ENCODE measurements at regions not wholly inside any gene's neighbourhood (a gene's known extent, or its start where the extent isn't known, plus 50 kb on each side); places are given as distances from the start of the nearest gene placed in this dataset.

DNA sequence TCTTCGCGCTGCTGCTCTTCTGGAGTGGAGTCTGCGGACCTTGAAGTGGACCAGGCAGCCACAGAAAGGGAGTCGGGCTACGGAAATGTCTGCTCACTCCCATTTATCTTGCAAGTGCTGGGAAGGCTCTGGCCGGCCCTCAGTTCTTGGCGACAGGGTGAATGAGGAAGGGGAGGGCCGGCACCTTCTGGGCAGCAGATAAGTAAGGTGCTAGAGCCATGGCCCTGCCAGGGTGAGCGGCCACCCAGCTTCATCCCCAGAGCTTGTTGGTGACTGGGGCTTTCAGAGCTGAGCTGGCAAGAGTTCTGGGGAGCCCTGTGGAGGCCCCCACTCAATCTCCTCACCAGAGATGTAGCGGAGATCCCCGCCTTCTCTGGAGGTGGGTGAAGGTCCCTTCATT, 103.5 kb downstream of the ASB7 start:
- TF ChIP-seq ZNF274 (IDR thresholded peaks at IDR 0.05; ENCODE audit: insufficient read depth, insufficient read length) (no peak), EZH2 (IDR thresholded peaks at IDR 0.05; ENCODE audit: borderline replicate concordance, control insufficient read depth, low read depth, low read length) (no peak), BRCA1 (IDR thresholded peaks at IDR 0.05; ENCODE audit: low read depth, low read length) (no peak), ETV6 (conservative IDR thresholded peaks at IDR 0.05 in 1 of 2, IDR thresholded peaks at IDR 0.05 in 1 of 2; ENCODE audit: borderline replicate concordance in 1 of 2, low read depth in 1 of 2) (no peak), MYC (IDR thresholded peaks at IDR 0.05; ENCODE audit: insufficient read depth, insufficient read length, insufficient replicate concordance, low read length, severe bottlenecking) (no peak), TCF12 (IDR thresholded peaks at IDR 0.05; ENCODE audit: low read depth, low read length) (no peak), GABPA (IDR thresholded peaks at IDR 0.05; ENCODE audit: low read depth) (no peak), SP1 (IDR thresholded peaks at IDR 0.05; ENCODE audit: low read depth, low read length) (no peak), ASH2L (IDR thresholded peaks at IDR 0.05; ENCODE audit: borderline replicate concordance, low read depth) (no peak), CBX5 (IDR thresholded peaks at IDR 0.05; ENCODE audit: low read depth) (no peak), MEF2A (IDR thresholded peaks at IDR 0.05; ENCODE audit: insufficient read depth, low read depth, low read length) (no peak)
- TF ChIP-seq, protein P1, sequence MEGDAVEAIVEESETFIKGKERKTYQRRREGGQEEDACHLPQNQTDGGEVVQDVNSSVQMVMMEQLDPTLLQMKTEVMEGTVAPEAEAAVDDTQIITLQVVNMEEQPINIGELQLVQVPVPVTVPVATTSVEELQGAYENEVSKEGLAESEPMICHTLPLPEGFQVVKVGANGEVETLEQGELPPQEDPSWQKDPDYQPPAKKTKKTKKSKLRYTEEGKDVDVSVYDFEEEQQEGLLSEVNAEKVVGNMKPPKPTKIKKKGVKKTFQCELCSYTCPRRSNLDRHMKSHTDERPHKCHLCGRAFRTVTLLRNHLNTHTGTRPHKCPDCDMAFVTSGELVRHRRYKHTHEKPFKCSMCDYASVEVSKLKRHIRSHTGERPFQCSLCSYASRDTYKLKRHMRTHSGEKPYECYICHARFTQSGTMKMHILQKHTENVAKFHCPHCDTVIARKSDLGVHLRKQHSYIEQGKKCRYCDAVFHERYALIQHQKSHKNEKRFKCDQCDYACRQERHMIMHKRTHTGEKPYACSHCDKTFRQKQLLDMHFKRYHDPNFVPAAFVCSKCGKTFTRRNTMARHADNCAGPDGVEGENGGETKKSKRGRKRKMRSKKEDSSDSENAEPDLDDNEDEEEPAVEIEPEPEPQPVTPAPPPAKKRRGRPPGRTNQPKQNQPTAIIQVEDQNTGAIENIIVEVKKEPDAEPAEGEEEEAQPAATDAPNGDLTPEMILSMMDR (IDR thresholded peaks at IDR 0.05 in 2 of 3, conservative IDR thresholded peaks at IDR 0.05 in 1 of 3; ENCODE audit: control insufficient read depth in 2 of 3, extremely low read depth in 1 of 3, insufficient read depth in 1 of 3, low read depth in 3 of 3, low read length in 3 of 3), result no peak

All from GM12878 (cell line).